Stimulated activated CD8-positive, alpha-beta memory T cell treated with anti-CD3 and anti-CD28 coated beads, Interleukin-4, amount 100 ng/mL, for 4 hours (primary cell): ENCODE measurements at regions not wholly inside any gene's neighbourhood (a gene's known extent, or its start where the extent isn't known, plus 50 kb on each side); places are given as distances from the start of the nearest gene placed in this dataset.
"Not testable (repeated sequence)": the region's sequence is repeated elsewhere in the genome, so short reads cannot be mapped to it uniquely, and the experiment has no call there.

Experiments
- DNase-seq, 2 donors: peaks; one replicate each; pipeline ENCODE4 v3.0.0-alpha.2; 2020; ENCODE audit warnings: low read depth in 2 of 2, low spot score in 1 of 2

DNA sequence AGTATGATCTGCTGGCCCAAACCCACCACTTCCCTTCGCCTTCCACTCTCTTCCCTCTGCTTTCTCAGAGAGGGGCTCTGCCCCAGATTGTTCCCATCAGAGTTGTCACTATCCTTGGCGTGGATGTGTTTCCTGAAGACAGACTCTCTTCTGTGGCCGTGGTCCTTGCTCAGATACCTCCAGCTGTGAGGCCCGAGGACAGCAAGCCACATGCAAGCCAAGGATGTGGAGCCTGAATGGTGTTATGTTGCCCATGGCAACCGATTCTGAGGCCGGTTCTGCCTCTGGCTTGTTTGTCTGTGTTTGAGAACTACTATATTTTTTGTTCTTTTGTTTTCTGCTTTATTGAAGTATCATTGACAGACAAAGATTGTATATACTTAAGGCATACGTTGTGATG lies 247.4 kb upstream of the PODXL start:
- no peak for DNase-seq

GRCh38 chr7:131802195-131802864 lies 245.9 kb upstream of the PODXL start:
- no peak for DNase-seq

GRCh38 chr7:131800531-131800930 lies 244.1 kb upstream of the PODXL start:
- no peak for DNase-seq

- no peak for DNase-seq
Measured at GRCh38 chr7:131800008-131800407, 243.6 kb upstream of the PODXL start.

DNA sequence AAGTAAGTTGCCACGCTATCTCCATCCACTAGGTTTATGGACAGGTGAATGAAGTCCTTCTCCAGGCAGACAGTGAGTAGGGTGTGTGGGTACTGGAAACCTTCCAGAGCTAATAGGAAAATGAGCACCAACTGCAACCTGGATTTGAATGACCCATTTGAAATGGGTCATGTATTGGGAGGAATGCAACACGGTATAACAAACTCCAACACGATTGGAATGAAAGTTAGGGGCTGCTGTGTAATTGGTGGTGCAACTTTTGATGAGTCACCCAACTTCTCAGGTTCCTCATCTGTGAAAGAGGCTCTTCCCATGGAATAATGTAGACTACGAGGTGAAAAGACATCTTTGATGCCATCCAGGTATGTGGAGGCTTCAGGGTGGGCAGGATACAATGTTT lies 241.4 kb upstream of the PODXL start:
- DNase-seq, result no peak

DNA sequence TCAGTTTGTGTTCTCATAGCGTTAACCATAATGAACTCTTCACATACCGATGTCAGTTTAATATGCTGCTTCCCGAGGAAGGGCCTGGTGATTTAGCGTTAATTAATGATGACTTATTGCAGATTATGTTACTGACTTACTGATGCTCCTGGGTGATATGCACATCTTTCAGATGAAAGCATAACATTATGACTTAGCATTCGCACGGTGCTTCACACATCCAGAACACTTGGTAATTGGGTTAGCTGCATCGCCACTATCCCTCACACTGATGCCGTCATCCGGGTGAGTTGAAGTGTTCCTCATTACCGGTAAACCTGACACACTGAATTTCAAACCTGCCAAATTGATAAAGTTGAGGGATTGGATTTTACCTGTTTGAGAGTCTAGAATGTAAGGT lies 239.0 kb upstream of the PODXL start:
- DNase-seq, result no peak

- DNase-seq, result no peak
Measured at GRCh38 chr7:131792311-131792710, 235.9 kb upstream of the PODXL start.

DNA sequence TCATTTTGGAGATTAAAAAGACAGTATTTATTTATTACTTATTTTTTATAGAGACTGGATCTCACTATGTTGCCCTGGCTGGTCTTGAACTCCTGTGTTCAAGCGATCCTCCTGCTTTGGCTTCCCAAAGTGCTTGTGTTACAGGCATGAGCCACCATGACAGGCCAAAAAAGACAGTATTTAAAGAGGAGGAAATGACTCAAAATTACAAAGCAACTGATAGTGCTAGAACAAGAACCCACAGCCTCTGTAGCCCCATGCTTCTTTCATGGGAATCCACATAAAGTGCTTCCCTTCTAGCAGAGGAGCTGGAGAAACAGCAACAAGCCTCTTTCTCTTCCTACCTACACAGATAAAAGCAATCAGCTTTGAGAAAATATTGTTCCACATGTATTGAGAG lies 230.7 kb upstream of the PODXL start:
- no peak for DNase-seq

- no peak for DNase-seq
Measured at GRCh38 chr7:131786204-131786603, 229.8 kb upstream of the PODXL start.

GRCh38 chr7:131778601-131779000 lies 222.2 kb upstream of the PODXL start:
- DNase-seq, result no peak

DNA sequence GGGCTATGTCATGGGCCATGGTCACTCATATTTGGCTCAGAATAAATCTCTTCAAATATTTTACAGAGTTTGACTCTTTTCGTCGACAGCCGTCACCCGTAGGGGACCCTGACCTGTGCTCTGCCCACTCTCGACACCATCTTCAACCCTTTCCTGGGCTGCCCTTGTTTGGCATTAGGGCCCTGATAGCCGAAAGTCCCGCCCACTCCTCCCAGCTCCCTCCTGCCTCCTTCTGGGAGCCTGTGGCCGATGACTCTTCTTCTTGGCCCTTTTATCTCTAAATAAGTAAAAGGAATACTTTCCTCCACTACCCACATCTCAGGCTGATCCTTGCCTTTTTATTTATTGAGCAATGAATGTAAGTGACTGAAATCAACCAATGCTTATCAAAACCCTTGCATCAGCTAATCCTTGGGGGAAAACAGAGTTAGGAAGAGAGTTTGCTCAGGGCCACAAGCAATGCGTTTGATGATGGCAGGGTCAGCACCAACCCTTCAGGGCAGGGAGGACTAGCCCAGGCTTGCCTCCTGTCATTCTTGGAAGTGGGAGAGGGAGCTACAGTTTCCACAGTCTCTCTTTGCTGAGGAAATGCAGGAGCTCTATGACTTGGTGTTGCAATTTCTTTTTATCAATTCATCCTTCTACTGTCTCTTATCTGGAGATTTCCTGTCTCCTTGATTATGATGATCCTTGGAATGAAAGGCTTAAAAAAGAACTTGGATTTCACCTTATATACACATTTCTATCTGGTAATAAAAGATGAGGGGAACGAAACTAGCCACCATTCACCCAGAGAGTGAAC lies 218.2 kb upstream of the PODXL start:
- no peak for DNase-seq

- no peak for DNase-seq
Measured at GRCh38 chr7:131773413-131773812, 217.0 kb upstream of the PODXL start.

- no peak for DNase-seq
Measured at GRCh38 chr7:131769241-131769640, 212.8 kb upstream of the PODXL start.

DNA sequence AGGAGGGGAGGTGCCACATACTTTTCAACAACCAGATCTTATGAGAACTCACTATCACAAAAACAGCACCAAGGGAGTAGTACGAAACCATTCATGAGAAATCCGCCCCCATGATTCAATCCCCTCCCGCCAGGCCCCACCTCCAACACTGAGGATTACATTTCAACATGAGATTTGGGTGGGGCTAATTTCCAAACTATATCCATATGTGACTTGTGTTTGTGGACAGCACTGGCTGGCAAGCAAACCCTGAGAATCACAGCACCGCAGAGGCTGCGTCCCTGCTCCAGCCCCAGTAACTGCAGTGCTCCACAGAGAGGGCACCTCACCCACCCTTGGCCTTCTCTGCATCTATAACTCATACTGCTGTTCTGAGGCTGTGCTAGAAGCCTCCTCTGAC lies 211.2 kb upstream of the PODXL start:
- DNase-seq, result no peak

- DNase-seq, result no peak
Measured at GRCh38 chr7:131765575-131765974, 209.1 kb upstream of the PODXL start.

GRCh38 chr7:131764143-131764775 lies 207.8 kb upstream of the PODXL start:
- DNase-seq, result no peak

DNA sequence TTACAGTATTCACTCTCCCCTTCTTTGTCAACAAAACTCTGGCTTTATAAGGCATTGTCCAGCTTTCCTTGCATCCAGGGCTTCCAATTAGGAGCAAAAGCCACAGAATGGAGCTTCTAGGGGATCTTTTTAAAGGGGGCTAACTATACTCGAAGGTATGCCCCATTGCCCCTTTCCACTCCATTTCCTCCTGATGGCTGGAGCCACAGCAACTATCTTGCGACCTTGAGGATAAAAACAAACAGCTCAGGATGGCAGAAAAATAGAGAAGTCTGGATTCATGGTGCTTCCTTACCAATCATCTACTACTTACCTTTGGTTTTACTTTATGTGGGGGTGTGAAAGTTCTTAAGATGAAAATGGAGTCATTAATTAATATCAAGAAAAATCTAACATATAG lies 206.3 kb upstream of the PODXL start:
- DNase-seq, result no peak

DNA sequence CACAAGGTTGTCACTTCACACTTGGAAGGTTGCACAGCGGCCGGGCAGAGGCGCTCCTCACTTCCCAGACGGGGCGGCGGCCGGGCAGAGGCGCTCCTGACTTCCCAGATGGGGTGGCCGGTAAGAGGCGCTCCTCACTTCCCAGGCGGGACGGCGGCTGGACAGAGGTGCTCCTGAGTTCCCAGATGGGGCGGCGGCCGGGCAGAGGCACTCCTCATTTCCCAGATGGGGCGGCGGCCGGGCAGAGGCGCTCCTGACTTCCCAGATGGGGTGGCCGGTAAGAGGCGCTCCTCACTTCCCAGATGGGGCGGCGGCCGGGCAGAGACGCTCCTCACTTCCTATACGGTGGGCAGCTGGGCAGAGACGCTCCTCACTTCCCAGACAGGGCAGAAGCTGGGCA lies 199.4 kb upstream of the PODXL start:
- not testable (repeated sequence) for DNase-seq

- no peak for DNase-seq
Measured at GRCh38 chr7:131753620-131754222, 197.3 kb upstream of the PODXL start.

- DNase-seq, result no peak
Measured at GRCh38 chr7:131747658-131748232, 191.3 kb upstream of the PODXL start.

DNA sequence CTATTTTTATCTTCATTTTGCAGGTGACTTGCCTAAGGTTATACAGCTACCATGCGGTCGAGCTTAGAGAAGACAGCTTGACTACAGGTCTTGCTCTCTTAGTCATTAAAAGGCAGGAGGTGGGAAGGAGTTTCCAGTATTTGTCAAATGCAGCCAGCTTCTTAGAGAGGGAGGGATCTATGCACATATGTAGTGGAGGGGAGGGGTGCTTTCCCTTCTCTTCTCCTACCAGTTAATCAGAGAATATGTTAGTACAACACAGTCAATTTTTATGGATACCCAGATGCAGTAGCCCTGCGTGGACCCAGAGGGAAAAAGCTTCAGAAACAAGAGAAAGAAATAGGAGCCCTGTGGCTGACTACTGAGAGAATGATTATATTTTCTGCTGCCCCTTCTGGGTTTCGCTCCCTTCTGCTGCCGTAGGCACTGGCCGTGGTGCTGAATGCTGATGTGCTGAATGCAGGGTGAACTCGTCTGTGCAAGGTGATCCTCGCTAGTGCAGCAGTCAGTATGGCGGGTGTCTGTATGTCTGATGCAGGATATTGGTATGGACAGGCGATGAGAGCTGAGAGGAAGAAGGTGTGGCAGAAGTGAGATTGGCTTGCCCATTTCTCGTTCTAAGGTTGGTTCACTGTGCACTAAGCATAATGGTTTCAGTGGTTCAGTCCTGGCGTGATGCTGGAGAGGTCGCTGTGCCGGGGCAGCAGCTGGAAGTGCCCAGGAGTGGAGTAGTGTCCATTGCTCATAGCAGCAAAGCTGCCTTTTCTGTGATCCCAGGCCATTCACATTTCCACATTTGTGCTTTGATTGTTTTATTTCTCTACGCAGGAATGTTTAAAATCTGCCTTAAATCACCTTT lies 189.2 kb upstream of the PODXL start:
- no peak for DNase-seq
